ENCODE measurements at regions not wholly inside any gene's neighbourhood (a gene's known extent, or its start where the extent isn't known, plus 50 kb on each side); places are given as distances from the start of the nearest gene placed in this dataset.

- Histone ChIP-seq H3K9me3 (no peaks in the 10 kb centered on the region), H3K4me3 (no peak overlapping the region), H3K4me1 (no peaks in the 10 kb centered on the region), H3K36me3 (no peaks in the 10 kb centered on the region), H3K27me3 (no peaks in the 10 kb centered on the region), H3K27ac (no peak overlapping the region)
- in situ Hi-C loops (cut with MboI; ENCODE audit: low sequenced_read_pairs in 4 of 4), result no loop called here
- intact Hi-C loops (cut with DNase I; ENCODE audit: low total_unique reads), result no loop called here
- TF ChIP-seq CTCF (IDR thresholded peaks at IDR 0.05 in 4 of 5, conservative IDR thresholded peaks at IDR 0.05 in 1 of 5) (no peak), POLR2A (IDR thresholded peaks at IDR 0.05) (no peak)
- ATAC-seq (no peak), DNase-seq (no peak)
Measured at GRCh38 chr4:33080275-33080674, 2360.1 kb downstream of the PCDH7 start.

GRCh38 chr4:33085709-33086108 is 2365.5 kb downstream of the PCDH7 start:
- no peak for ATAC-seq

GRCh38 chr4:33086331-33086925 is 2366.3 kb downstream of the PCDH7 start:
- DNase-seq, result no peak
- H3K36me3 ChIP-seq, result no peaks in the 10 kb centered on the region
- no peaks in the 10 kb centered on the region for H3K4me1 ChIP-seq
- no peak for ATAC-seq
- in situ Hi-C loops (cut with MboI; ENCODE audit: low sequenced_read_pairs in 4 of 4), result no loop called here
- intact Hi-C loops (cut with DNase I; ENCODE audit: low total_unique reads), result no loop called here
- no peaks in the 10 kb centered on the region for H3K27me3 ChIP-seq
- TF ChIP-seq CTCF (IDR thresholded peaks at IDR 0.05 in 4 of 5, conservative IDR thresholded peaks at IDR 0.05 in 1 of 5) (no peak), POLR2A (IDR thresholded peaks at IDR 0.05) (no peak)
- H3K4me3 ChIP-seq, result no peak overlapping the region
- H3K27ac ChIP-seq, result no peak overlapping the region
- H3K9me3 ChIP-seq, result no peaks in the 10 kb centered on the region

More at GRCh38 chr4:33085709-33086108, 2365.5 kb downstream of the PCDH7 start:
- Histone ChIP-seq H3K27me3 (no peaks in the 10 kb centered on the region), H3K4me1 (no peaks in the 10 kb centered on the region), H3K36me3 (no peaks in the 10 kb centered on the region), H3K27ac (no peak overlapping the region), H3K9me3 (no peaks in the 10 kb centered on the region), H3K4me3 (no peak overlapping the region)
- intact Hi-C loops (cut with DNase I; ENCODE audit: low total_unique reads) (no loop called here), in situ Hi-C loops (cut with MboI; ENCODE audit: low sequenced_read_pairs in 4 of 4) (no loop called here)
- DNase-seq, result no peak
- no peak for TF ChIP-seq POLR2A (IDR thresholded peaks at IDR 0.05)

GRCh38 chr4:33088713-33089112 is 2368.5 kb downstream of the PCDH7 start:
- no peaks in the 10 kb centered on the region for H3K4me1 ChIP-seq
- intact Hi-C loops (cut with DNase I; ENCODE audit: low total_unique reads), result no loop called here
- no peak overlapping the region for H3K27ac ChIP-seq
- H3K36me3 ChIP-seq, result no peaks in the 10 kb centered on the region
- ATAC-seq, result no peak
- no peaks in the 10 kb centered on the region for H3K9me3 ChIP-seq
- no peaks in the 10 kb centered on the region for H3K27me3 ChIP-seq
- TF ChIP-seq CTCF (IDR thresholded peaks at IDR 0.05 in 4 of 5, conservative IDR thresholded peaks at IDR 0.05 in 1 of 5) (no peak), POLR2A (IDR thresholded peaks at IDR 0.05) (no peak)
- in situ Hi-C loops (cut with MboI; ENCODE audit: low sequenced_read_pairs in 4 of 4), result no loop called here
- no peak overlapping the region for H3K4me3 ChIP-seq
- no peak for DNase-seq

- DNase-seq (no peak), ATAC-seq (no peak)
- no peak overlapping the region for H3K27ac ChIP-seq
- H3K36me3 ChIP-seq, result no peaks in the 10 kb centered on the region
- H3K27me3 ChIP-seq, result no peaks in the 10 kb centered on the region
- H3K9me3 ChIP-seq, result no peaks in the 10 kb centered on the region
- in situ Hi-C loops (cut with MboI; ENCODE audit: low sequenced_read_pairs in 4 of 4), result no loop called here
- H3K4me1 ChIP-seq, result no peaks in the 10 kb centered on the region
- no peak for TF ChIP-seq CTCF (IDR thresholded peaks at IDR 0.05 in 4 of 5, conservative IDR thresholded peaks at IDR 0.05 in 1 of 5)
- TF ChIP-seq POLR2A (IDR thresholded peaks at IDR 0.05), result no peak
- intact Hi-C loops (cut with DNase I; ENCODE audit: low total_unique reads), result no loop called here
- H3K4me3 ChIP-seq, result no peak overlapping the region
Measured at GRCh38 chr4:33090910-33091309, 2370.7 kb downstream of the PCDH7 start.
